IMR-90 (cell line): ENCODE measurements at regions not wholly inside any gene's neighbourhood (a gene's known extent, or its start where the extent isn't known, plus 50 kb on each side); places are given as distances from the start of the nearest gene placed in this dataset.

Experiments used
- ELK1 ChIP-seq: fragments of 150-350 bp; IDR thresholded peaks from 2 replicates; pipeline ENCODE4 v1.6.1; 2016; ENCODE audit warnings: low read depth, mild to moderate bottlenecking, low read length, moderate library complexity, borderline replicate concordance
- FOS ChIP-seq: fragments of 150-350 bp; IDR thresholded peaks from 2 replicates; pipeline ENCODE4 v1.6.1; 2016; ENCODE audit warnings: low read depth, low read length
- POLR2A ChIP-seq: IDR thresholded peaks from 2 replicates; pipeline ENCODE4 v1.6.1; 2012; ENCODE audit warnings: mild to moderate bottlenecking, low read depth, low read length
- RAD21 ChIP-seq: IDR thresholded peaks from 2 replicates; pipeline ENCODE4 v1.6.1; 2012; ENCODE audit warnings: low read length, improper control_type of control experiment
- RCOR1 ChIP-seq: IDR thresholded peaks from 2 replicates; pipeline ENCODE4 v1.6.1; 2012; ENCODE audit warnings: mild to moderate bottlenecking, low read length, improper control_type of control experiment; ENCODE audit not compliant: insufficient replicate concordance
- TF ChIP-seq, protein P1 (sequence below): conservative IDR thresholded peaks from 2 replicates; pipeline ENCODE4 v1.5.1; 2012; ENCODE audit warnings: mild to moderate bottlenecking, low read depth, low read length, improper control_type of control experiment
- TF ChIP-seq, protein P2 (sequence below): fragments of 150-350 bp; IDR thresholded peaks from 2 replicates; pipeline ENCODE4 v1.6.1; 2017; ENCODE audit warnings: mild to moderate bottlenecking, antibody characterized with exemption, low read length, low read depth

- TF ChIP-seq, protein P1, sequence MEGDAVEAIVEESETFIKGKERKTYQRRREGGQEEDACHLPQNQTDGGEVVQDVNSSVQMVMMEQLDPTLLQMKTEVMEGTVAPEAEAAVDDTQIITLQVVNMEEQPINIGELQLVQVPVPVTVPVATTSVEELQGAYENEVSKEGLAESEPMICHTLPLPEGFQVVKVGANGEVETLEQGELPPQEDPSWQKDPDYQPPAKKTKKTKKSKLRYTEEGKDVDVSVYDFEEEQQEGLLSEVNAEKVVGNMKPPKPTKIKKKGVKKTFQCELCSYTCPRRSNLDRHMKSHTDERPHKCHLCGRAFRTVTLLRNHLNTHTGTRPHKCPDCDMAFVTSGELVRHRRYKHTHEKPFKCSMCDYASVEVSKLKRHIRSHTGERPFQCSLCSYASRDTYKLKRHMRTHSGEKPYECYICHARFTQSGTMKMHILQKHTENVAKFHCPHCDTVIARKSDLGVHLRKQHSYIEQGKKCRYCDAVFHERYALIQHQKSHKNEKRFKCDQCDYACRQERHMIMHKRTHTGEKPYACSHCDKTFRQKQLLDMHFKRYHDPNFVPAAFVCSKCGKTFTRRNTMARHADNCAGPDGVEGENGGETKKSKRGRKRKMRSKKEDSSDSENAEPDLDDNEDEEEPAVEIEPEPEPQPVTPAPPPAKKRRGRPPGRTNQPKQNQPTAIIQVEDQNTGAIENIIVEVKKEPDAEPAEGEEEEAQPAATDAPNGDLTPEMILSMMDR, result no peak
- TF ChIP-seq POLR2A, result no peak
- TF ChIP-seq RCOR1, result no peak
- TF ChIP-seq ELK1, result no peak
- TF ChIP-seq, protein P2, sequence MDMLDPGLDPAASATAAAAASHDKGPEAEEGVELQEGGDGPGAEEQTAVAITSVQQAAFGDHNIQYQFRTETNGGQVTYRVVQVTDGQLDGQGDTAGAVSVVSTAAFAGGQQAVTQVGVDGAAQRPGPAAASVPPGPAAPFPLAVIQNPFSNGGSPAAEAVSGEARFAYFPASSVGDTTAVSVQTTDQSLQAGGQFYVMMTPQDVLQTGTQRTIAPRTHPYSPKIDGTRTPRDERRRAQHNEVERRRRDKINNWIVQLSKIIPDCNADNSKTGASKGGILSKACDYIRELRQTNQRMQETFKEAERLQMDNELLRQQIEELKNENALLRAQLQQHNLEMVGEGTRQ, result no peak
- no peak for TF ChIP-seq RAD21
- TF ChIP-seq FOS, result no peak
Observed at GRCh38 chr5:123786411-123786810, 274.4 kb downstream of the CSNK1G3 start.
